Left kidney (tissue), 1 donor: ENCODE measurements at regions not wholly inside any gene's neighbourhood (a gene's known extent, or its start where the extent isn't known, plus 50 kb on each side); places are given as distances from the start of the nearest gene placed in this dataset.
A peak's percentile ranks its signal among the peaks of the same experiment; 100 is the strongest.

Experiments used
- DNase-seq: peaks from one replicate; pipeline ENCODE4 v3.0.0-alpha.2; 2013

- no peak for DNase-seq
These were observed 702.8 kb downstream of the INHBA start for GRCh38 chr7:41000042-41000441.

- DNase-seq = no peak
These were observed 706.6 kb downstream of the INHBA start for GRCh38 chr7:40996233-40996677.

- DNase-seq = no peak
These were observed 712.0 kb downstream of the INHBA start for GRCh38 chr7:40990841-40991240.

GRCh38 chr7:40987571-40987970 lies 715.3 kb downstream of the INHBA start:
- no peak for DNase-seq

GRCh38 chr7:40986351-40986873 lies 716.5 kb downstream of the INHBA start:
- peak; percentile 39 for DNase-seq

- DNase-seq = peak; percentile 59
These were observed 719.8 kb downstream of the INHBA start for GRCh38 chr7:40983111-40983510.

GRCh38 chr7:40979296-40979695 lies 723.6 kb downstream of the INHBA start:
- DNase-seq = no peak

GRCh38 chr7:40978047-40978446 lies 724.8 kb downstream of the INHBA start:
- DNase-seq = no peak

GRCh38 chr7:40977533-40977932 lies 725.4 kb downstream of the INHBA start:
- no peak for DNase-seq

GRCh38 chr7:40972426-40972825 lies 730.5 kb downstream of the INHBA start:
- DNase-seq = no peak

GRCh38 chr7:40969641-40970040 lies 733.2 kb downstream of the INHBA start:
- DNase-seq = peak; percentile 37

- DNase-seq = no peak
These were observed 736.2 kb downstream of the INHBA start for GRCh38 chr7:40966693-40967092.

- DNase-seq = no peak
These were observed 737.1 kb downstream of the INHBA start for GRCh38 chr7:40965774-40966173.

GRCh38 chr7:40965016-40965415 lies 737.9 kb downstream of the INHBA start:
- no peak for DNase-seq

- no peak for DNase-seq
These were observed 738.3 kb downstream of the INHBA start for GRCh38 chr7:40964610-40965009.

GRCh38 chr7:40959955-40960354 lies 742.9 kb downstream of the INHBA start:
- DNase-seq = no peak

GRCh38 chr7:40948239-40948638 lies 754.7 kb downstream of the INHBA start:
- DNase-seq = no peak

- no peak for DNase-seq
These were observed 755.3 kb downstream of the INHBA start for GRCh38 chr7:40947566-40947965.

GRCh38 chr7:40946549-40946948 lies 756.3 kb downstream of the INHBA start:
- DNase-seq = no peak

GRCh38 chr7:40945788-40946187 lies 757.1 kb downstream of the INHBA start:
- DNase-seq = no peak

- no peak for DNase-seq
These were observed 757.8 kb downstream of the INHBA start for GRCh38 chr7:40944981-40945585.

GRCh38 chr7:40937879-40938278 lies 765.0 kb downstream of the INHBA start:
- no peak for DNase-seq

GRCh38 chr7:40935435-40935834 lies 767.5 kb downstream of the INHBA start:
- no peak for DNase-seq

GRCh38 chr7:40923626-40924025 lies 779.3 kb downstream of the INHBA start:
- no peak for DNase-seq

GRCh38 chr7:40922316-40922670 lies 780.6 kb downstream of the INHBA start:
- DNase-seq = no peak
